ENCODE measurements at regions not wholly inside any gene's neighbourhood (a gene's known extent, or its start where the extent isn't known, plus 50 kb on each side); places are given as distances from the start of the nearest gene placed in this dataset.
"Not testable (repeated sequence)": the region's sequence is repeated elsewhere in the genome, so short reads cannot be mapped to it uniquely, and the experiment has no call there.

- TF ChIP-seq POLR2AphosphoS5 (IDR thresholded peaks at IDR 0.05; ENCODE audit: low read depth, low read length): no peak
- no peak for TF ChIP-seq ZBTB33 (IDR thresholded peaks at IDR 0.05; ENCODE audit: extremely low read depth, insufficient replicate concordance, low read length)
- TF ChIP-seq ATF3 (IDR thresholded peaks at IDR 0.05): no peak
- TF ChIP-seq EZH2 (IDR thresholded peaks at IDR 0.05): no peak
Observed at GRCh38 chr2:113376253-113376912, 61.1 kb upstream of the ZNG1B start (continued).

- H4K20me1 ChIP-seq (ENCODE audit: insufficient read depth); H3K4me2 ChIP-seq (ENCODE audit: low read length); BruUV-seq (replicated peaks); H3K79me2 ChIP-seq (ENCODE audit: insufficient read depth, low read length); H3K4me3 ChIP-seq (replicated peaks in 1 of 2; ENCODE audit: low read depth in 1 of 2, low read length in 2 of 2); H2AFZ ChIP-seq (ENCODE audit: low read depth, low read length, poor library complexity, severe bottlenecking); intact Hi-C loops (cut with micrococcal nuclease); H3K9me3 ChIP-seq (ENCODE audit: control insufficient read depth in 1 of 2, insufficient read depth in 1 of 2, low read depth in 1 of 2, low read length in 2 of 2); CTCF ChIA-PET; H3K9ac ChIP-seq (ENCODE audit: low read length); H3K9me2 ChIP-seq (ENCODE audit: insufficient read depth); H3K27ac ChIP-seq (ENCODE audit: low read depth, low read length); RAD21 ChIA-PET (ENCODE audit: low non-redundant PET in 1 of 2, low total read pairs in 2 of 2, uncharacterized antibody in 2 of 2, unreplicated experiment in 2 of 2); H3K27me3 ChIP-seq (ENCODE audit: insufficient read depth, low read length); H3K36me3 ChIP-seq (ENCODE audit: control insufficient read depth in 1 of 2, insufficient read depth in 2 of 2, low read length in 2 of 2); ATAC-seq; POLR2A ChIA-PET; H3K4me1 ChIP-seq (ENCODE audit: control insufficient read depth in 1 of 2, insufficient read depth in 2 of 2, low read length in 2 of 2); DNase-seq (ENCODE audit: low read depth, low spot score): not testable (repeated sequence)
Observed at GRCh38 chr2:113374857-113375256, 62.6 kb upstream of the ZNG1B start.

- RAD21 ChIA-PET (ENCODE audit: low non-redundant PET in 1 of 2, low total read pairs in 2 of 2, uncharacterized antibody in 2 of 2, unreplicated experiment in 2 of 2): interaction anchor here in 1 of 2 experiments (1.0 kb wide), 1 partner anchor 168 kb away, joined by 4 read pairs; no protein-coding TSS in a partner anchor
- H3K4me2 ChIP-seq (ENCODE audit: low read length); H3K4me1 ChIP-seq (ENCODE audit: control insufficient read depth in 1 of 2, insufficient read depth in 2 of 2, low read length in 2 of 2); H2AFZ ChIP-seq (ENCODE audit: low read depth, low read length, poor library complexity, severe bottlenecking); H3K9ac ChIP-seq (ENCODE audit: low read length); POLR2A ChIA-PET; H4K20me1 ChIP-seq (ENCODE audit: insufficient read depth); H3K4me3 ChIP-seq (replicated peaks in 1 of 2; ENCODE audit: low read depth in 1 of 2, low read length in 2 of 2); H3K9me2 ChIP-seq (ENCODE audit: insufficient read depth); intact Hi-C loops (cut with micrococcal nuclease); H3K27me3 ChIP-seq (ENCODE audit: insufficient read depth, low read length); BruUV-seq (replicated peaks); H3K36me3 ChIP-seq (ENCODE audit: control insufficient read depth in 1 of 2, insufficient read depth in 2 of 2, low read length in 2 of 2); CTCF ChIA-PET; DNase-seq (ENCODE audit: low read depth, low spot score); H3K27ac ChIP-seq (ENCODE audit: low read depth, low read length); H3K79me2 ChIP-seq (ENCODE audit: insufficient read depth, low read length); H3K9me3 ChIP-seq (ENCODE audit: control insufficient read depth in 1 of 2, insufficient read depth in 1 of 2, low read depth in 1 of 2, low read length in 2 of 2): not testable (repeated sequence)
- ATAC-seq: peak; percentile 49
Observed at GRCh38 chr2:113372258-113372834, 65.1 kb upstream of the ZNG1B start.
